PC-9 (cell line): ENCODE measurements at regions not wholly inside any gene's neighbourhood (a gene's known extent, or its start where the extent isn't known, plus 50 kb on each side); places are given as distances from the start of the nearest gene placed in this dataset.

Source experiments
- EZH2 ChIP-seq: fragments of 200-600 bp; sonication (generic); IDR thresholded peaks from 2 replicates; pipeline ENCODE4 v1.8.0; 2017; ENCODE audit warnings: antibody characterized with exemption, low read depth
- TF ChIP-seq, protein P1 (sequence below): fragments of 200-600 bp; sonication (generic); conservative IDR thresholded peaks from 2 replicates; pipeline ENCODE4 v1.6.1; 2017; ENCODE audit warnings: mixed run types, antibody characterized with exemption, mild to moderate bottlenecking, moderate library complexity

DNA sequence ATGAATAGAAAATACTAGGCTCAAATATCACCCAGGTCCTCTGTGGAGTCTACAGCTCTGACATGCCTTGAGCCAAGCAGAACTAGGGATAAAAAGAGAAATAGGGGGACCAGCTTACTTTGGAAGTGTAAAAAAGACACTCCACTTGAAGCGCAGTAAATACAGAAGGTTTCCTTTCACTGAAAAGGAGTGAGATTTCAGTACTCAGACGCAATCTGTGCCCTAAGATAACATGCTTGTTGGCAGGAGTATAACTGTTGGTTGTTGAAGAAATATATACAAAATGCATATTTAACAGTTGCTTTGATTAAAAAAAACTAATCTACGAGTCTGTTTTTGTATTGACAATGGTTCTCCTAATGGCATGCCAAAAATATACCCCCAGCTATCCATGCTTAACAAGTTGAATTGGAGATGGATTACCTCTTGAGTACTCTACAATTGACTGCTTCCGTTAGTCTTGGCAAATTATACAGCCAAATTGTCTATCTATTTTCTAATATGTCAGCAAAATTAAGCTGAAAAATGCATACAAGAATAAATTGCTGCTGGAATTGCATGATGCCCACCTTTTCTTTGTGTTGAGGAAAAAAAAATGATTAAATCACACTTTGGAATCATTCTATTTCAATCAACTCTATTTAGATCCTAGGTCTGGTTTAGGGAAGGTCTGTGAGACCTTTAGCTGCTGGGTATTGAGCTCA, 91.6 kb downstream of the FAT3 start:
- TF ChIP-seq, protein P1, sequence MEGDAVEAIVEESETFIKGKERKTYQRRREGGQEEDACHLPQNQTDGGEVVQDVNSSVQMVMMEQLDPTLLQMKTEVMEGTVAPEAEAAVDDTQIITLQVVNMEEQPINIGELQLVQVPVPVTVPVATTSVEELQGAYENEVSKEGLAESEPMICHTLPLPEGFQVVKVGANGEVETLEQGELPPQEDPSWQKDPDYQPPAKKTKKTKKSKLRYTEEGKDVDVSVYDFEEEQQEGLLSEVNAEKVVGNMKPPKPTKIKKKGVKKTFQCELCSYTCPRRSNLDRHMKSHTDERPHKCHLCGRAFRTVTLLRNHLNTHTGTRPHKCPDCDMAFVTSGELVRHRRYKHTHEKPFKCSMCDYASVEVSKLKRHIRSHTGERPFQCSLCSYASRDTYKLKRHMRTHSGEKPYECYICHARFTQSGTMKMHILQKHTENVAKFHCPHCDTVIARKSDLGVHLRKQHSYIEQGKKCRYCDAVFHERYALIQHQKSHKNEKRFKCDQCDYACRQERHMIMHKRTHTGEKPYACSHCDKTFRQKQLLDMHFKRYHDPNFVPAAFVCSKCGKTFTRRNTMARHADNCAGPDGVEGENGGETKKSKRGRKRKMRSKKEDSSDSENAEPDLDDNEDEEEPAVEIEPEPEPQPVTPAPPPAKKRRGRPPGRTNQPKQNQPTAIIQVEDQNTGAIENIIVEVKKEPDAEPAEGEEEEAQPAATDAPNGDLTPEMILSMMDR: no peak
- no peak for TF ChIP-seq EZH2
